Mesendoderm (in vitro differentiated cells): ENCODE measurements at regions not wholly inside any gene's neighbourhood (a gene's known extent, or its start where the extent isn't known, plus 50 kb on each side); places are given as distances from the start of the nearest gene placed in this dataset.

Experiments used
- DNase-seq: peaks from one replicate; pipeline ENCODE4 v3.0.0; 2013
- H2AK5ac ChIP-seq: 2 replicates; pipeline ENCODE4 v1.6.1; 2013; ENCODE audit warnings: low read length, inconsistent platforms
- H2BK120ac ChIP-seq: 2 replicates; pipeline ENCODE4 v1.6.1; 2013; ENCODE audit warnings: low read depth, mild to moderate bottlenecking, low read length, moderate library complexity, mixed read lengths
- H2BK15ac ChIP-seq: replicated peaks from 2 replicates; pipeline ENCODE4 v1.6.1; 2013; ENCODE audit warnings: low read depth, mild to moderate bottlenecking, moderate library complexity
- H2BK5ac ChIP-seq: 2 replicates; pipeline ENCODE4 v1.6.1; 2013; ENCODE audit warnings: low read length, inconsistent platforms
- H3K18ac ChIP-seq: 2 replicates; pipeline ENCODE4 v1.6.1; 2013; ENCODE audit warnings: mild to moderate bottlenecking, low read length, mixed read lengths
- H3K23ac ChIP-seq: one replicate; pipeline ENCODE4 v1.6.1; 2013; ENCODE audit warnings: low read length
- H3K27ac ChIP-seq: 2 replicates; pipeline ENCODE4 v1.5.1; 2013; ENCODE audit warnings: low read depth, mild to moderate bottlenecking, inconsistent platforms, low read length, moderate library complexity
- H3K27me3 ChIP-seq: 2 replicates; pipeline ENCODE4 v1.6.1; 2013; ENCODE audit warnings: low read length, control low read depth, mild to moderate bottlenecking, inconsistent platforms; ENCODE audit not compliant: insufficient read depth, poor library complexity
- H3K36me3 ChIP-seq: 2 replicates; pipeline ENCODE4 v1.6.1; 2013; ENCODE audit warnings: low read length, inconsistent platforms; ENCODE audit not compliant: control insufficient read depth, insufficient read depth
- H3K4ac ChIP-seq: one replicate; pipeline ENCODE4 v1.6.1; 2013; ENCODE audit warnings: low read depth, mild to moderate bottlenecking, low read length, moderate library complexity
- H3K4me1 ChIP-seq: 2 replicates; pipeline ENCODE4 v1.6.1; 2013; ENCODE audit warnings: low read depth, low read length, inconsistent platforms; ENCODE audit not compliant: control insufficient read depth
- H3K4me2 ChIP-seq: 2 replicates; pipeline ENCODE4 v1.6.1; 2013; ENCODE audit warnings: low read length
- H3K4me3 ChIP-seq: 2 replicates; pipeline ENCODE4 v1.5.1; 2013; ENCODE audit warnings: mild to moderate bottlenecking, low read length
- H3K56ac ChIP-seq: one replicate; pipeline ENCODE4 v1.6.1; 2013; ENCODE audit warnings: low read length
- H3K79me1 ChIP-seq: 2 replicates; pipeline ENCODE4 v1.6.1; 2013; ENCODE audit warnings: low read length, inconsistent platforms
- H3K79me2 ChIP-seq: 2 replicates; pipeline ENCODE4 v1.6.1; 2013; ENCODE audit warnings: mild to moderate bottlenecking, low read length; ENCODE audit not compliant: control insufficient read depth, insufficient read depth
- H3K9ac ChIP-seq: 2 replicates; pipeline ENCODE4 v1.6.1; 2013; ENCODE audit warnings: low read length, inconsistent platforms
- H4K5ac ChIP-seq: one replicate; pipeline ENCODE4 v1.6.1; 2013; ENCODE audit warnings: low read length
- H4K8ac ChIP-seq: one replicate; pipeline ENCODE4 v1.6.1; 2013; ENCODE audit warnings: low read depth, mild to moderate bottlenecking, control low read depth, low read length, moderate library complexity
- WGBS: extraction: QIAGEN DNeasy Blood & Tissue Kit; methylation state at CpG from one replicate; pipeline ENCODE4 v1.1.7; 2013; ENCODE audit warnings: low lambda C conversion rate, missing lambda C conversion rate; ENCODE audit not compliant: insufficient coverage; ENCODE audit errors: extremely low coverage; 5-methylcytosine and 5-hydroxymethylcytosine counted together

DNA sequence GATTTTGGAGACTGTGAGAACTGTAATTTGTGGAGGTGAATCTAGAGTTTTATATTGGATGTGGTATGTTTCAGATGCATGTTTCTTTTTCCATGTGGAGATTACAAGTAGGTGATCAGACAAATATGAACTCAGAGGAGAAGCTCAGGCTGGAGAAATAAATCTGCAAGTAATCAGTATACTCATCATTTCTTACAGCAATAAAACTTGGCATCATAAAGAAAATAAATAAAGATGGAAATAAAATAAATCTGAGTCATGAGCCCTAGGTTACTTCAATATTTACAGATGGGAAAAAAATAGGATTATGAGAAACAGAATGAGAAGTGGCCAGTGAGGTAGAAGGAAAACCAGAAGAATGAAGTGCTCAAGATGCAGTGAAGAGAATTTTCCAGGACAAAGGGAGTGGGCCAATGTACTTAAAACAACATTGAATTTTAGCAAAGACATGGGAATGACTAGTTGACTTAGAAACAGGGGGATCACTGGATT, 453.8 kb downstream of the DSC3 start:
- H3K18ac ChIP-seq = no peak overlapping the region
- no peaks in the 10 kb centered on the region for H3K27me3 ChIP-seq
- H4K8ac ChIP-seq = no peak overlapping the region
- peak overlapping the region; percentile 36 for H2BK15ac ChIP-seq
- H3K79me1 ChIP-seq = no peaks in the 10 kb centered on the region
- H2BK120ac ChIP-seq = no peak overlapping the region
- H3K4me1 ChIP-seq = no peaks in the 10 kb centered on the region
- H3K23ac ChIP-seq = no peak overlapping the region
- no peak overlapping the region for H2AK5ac ChIP-seq
- H3K4me3 ChIP-seq = no peak overlapping the region
- H3K56ac ChIP-seq = no peak overlapping the region
- DNase-seq = no peak
- no peak overlapping the region for H4K5ac ChIP-seq
- no peak overlapping the region for H3K4me2 ChIP-seq
- H3K79me2 ChIP-seq = no peaks in the 10 kb centered on the region
- no peak overlapping the region for H2BK5ac ChIP-seq
- no peak overlapping the region for H3K4ac ChIP-seq
- no peaks in the 10 kb centered on the region for H3K36me3 ChIP-seq
- H3K9ac ChIP-seq = no peak overlapping the region
- no peak overlapping the region for H3K27ac ChIP-seq

DNA sequence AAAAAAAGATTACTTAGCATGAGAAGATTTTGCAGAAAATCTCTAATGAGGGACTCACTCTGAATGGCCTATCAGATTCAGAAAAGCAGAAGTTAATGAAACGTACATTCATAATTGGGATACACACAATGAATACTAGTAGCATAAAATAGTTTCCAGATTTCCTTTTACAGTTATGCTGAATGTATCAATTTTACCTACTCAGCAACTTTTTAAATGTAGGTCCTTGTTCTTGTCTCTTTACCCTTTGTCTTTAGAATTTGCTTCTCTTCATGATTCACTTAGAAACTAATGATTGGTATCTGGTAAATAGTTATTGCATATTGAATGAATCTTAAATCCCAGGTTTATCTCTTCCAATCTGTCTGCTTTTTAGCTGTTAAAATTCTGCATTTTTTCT, 458.8 kb downstream of the DSC3 start:
- no peaks in the 10 kb centered on the region for H3K27me3 ChIP-seq
- H3K4me2 ChIP-seq = no peak overlapping the region
- no peaks in the 10 kb centered on the region for H3K4me1 ChIP-seq
- H3K79me1 ChIP-seq = no peaks in the 10 kb centered on the region
- H3K18ac ChIP-seq = no peak overlapping the region
- DNase-seq = no peak
- H2BK15ac ChIP-seq = no peak overlapping the region
- H4K8ac ChIP-seq = no peak overlapping the region
- H3K23ac ChIP-seq = no peak overlapping the region
- no peak overlapping the region for H2AK5ac ChIP-seq
- no peak overlapping the region for H2BK120ac ChIP-seq
- no peak overlapping the region for H3K27ac ChIP-seq
- H3K9ac ChIP-seq = no peak overlapping the region
- no peak overlapping the region for H2BK5ac ChIP-seq
- no peak overlapping the region for H3K4ac ChIP-seq
- WGBS = no CpG with 5 or more reads among the region's 1 CpG
- H3K4me3 ChIP-seq = no peak overlapping the region
- H4K5ac ChIP-seq = peak overlapping the region; percentile 49
- no peak overlapping the region for H3K56ac ChIP-seq
- H3K79me2 ChIP-seq = no peaks in the 10 kb centered on the region
- H3K36me3 ChIP-seq = no peaks in the 10 kb centered on the region

DNA sequence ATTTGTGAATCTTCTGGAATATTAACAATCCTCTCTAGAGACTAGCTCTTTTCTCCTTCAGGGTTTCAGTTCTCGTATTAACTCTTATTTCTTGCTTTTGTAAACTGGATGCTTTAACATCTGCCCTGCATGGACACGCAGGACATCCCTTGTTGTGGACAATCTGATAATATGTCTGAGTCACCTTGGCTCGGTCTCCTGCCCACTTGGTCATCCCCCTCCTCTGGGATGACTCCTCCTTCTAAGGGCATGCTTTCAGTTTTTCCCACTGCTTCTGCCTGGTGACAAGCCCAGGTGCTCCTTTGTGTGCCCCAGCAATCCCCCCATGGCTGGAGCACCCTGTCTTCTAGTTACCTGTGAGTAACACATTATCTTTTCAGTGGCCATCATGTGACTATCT, 460.5 kb downstream of the DSC3 start:
- WGBS = no CpG with 5 or more reads among the region's 3 CpGs

DNA sequence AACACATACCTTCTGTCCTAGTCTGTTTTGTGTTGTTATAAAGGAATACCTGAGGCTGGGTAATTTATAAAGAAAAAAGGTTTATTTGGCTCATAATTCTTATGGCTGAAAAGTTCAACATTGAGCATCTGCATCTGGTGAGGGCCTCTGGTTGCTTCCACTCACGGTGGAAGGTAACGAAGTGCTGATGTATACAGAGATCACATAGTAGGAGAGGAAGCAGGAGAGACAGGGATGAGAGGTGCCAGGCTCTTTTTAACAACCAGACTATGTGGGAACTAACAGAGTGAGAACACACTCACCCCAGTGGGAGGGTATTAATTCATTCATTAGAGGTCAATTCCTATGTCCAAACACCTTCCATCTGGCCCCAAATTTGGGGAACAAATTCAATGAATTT, 463.8 kb downstream of the DSC3 start:
- H3K4me2 ChIP-seq = no peak overlapping the region
- no peak overlapping the region for H3K27ac ChIP-seq
- H3K9ac ChIP-seq = no peak overlapping the region
- no peak overlapping the region for H2AK5ac ChIP-seq
- no peak overlapping the region for H2BK120ac ChIP-seq
- no peaks in the 10 kb centered on the region for H3K36me3 ChIP-seq
- no peaks in the 10 kb centered on the region for H3K4me1 ChIP-seq
- H2BK5ac ChIP-seq = no peak overlapping the region
- H3K56ac ChIP-seq = no peak overlapping the region
- no peak overlapping the region for H4K5ac ChIP-seq
- no peak overlapping the region for H3K23ac ChIP-seq
- no peak overlapping the region for H4K8ac ChIP-seq
- H3K79me1 ChIP-seq = no peaks in the 10 kb centered on the region
- peak; percentile 47 for DNase-seq
- H3K18ac ChIP-seq = no peak overlapping the region
- no CpG with 5 or more reads among the region's 2 CpGs for WGBS
- H3K79me2 ChIP-seq = no peaks in the 10 kb centered on the region
- H3K27me3 ChIP-seq = no peaks in the 10 kb centered on the region
- H2BK15ac ChIP-seq = no peak overlapping the region
- H3K4ac ChIP-seq = no peak overlapping the region
- no peak overlapping the region for H3K4me3 ChIP-seq

More for the DNA sequence above, 460.5 kb downstream of the DSC3 start:
- Histone ChIP-seq H3K79me2 (no peaks in the 10 kb centered on the region), H4K8ac (no peak overlapping the region), H3K4me2 (no peak overlapping the region), H2BK15ac (no peak overlapping the region), H4K5ac (no peak overlapping the region), H3K18ac (no peak overlapping the region), H3K27me3 (no peaks in the 10 kb centered on the region), H3K23ac (no peak overlapping the region), H3K79me1 (no peaks in the 10 kb centered on the region), H3K9ac (no peak overlapping the region), H2AK5ac (no peak overlapping the region), H3K27ac (no peak overlapping the region), H3K56ac (no peak overlapping the region), H3K4me3 (no peak overlapping the region), H3K4me1 (no peaks in the 10 kb centered on the region), H2BK5ac (no peak overlapping the region), H2BK120ac (no peak overlapping the region), H3K4ac (no peak overlapping the region), H3K36me3 (no peaks in the 10 kb centered on the region)
- no peak for DNase-seq

DNA sequence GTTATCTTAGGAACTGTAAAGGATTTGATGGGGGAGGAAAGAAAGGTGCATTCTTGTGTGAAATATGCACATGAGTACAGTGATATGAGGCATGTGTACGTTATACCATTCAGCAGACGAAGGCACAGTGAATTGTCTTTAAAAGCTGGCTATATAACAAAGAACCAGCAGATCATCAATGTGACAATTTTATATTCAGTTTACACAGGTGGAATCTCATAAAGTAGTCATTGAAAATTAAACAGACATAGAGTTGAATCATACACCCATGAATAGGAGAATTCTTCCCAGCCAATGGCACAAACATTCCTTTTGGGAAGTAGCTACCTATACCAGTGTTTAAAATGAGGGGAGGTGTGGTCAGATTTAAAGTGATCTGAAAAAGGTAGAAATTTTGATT, 470.3 kb downstream of the DSC3 start:
- DNase-seq = no peak
- H2AK5ac ChIP-seq = no peak overlapping the region
- no peaks in the 10 kb centered on the region for H3K79me2 ChIP-seq
- H2BK5ac ChIP-seq = no peak overlapping the region
- no peak overlapping the region for H2BK120ac ChIP-seq
- no peak overlapping the region for H3K56ac ChIP-seq
- H4K5ac ChIP-seq = no peak overlapping the region
- no peaks in the 10 kb centered on the region for H3K4me1 ChIP-seq
- H3K4me3 ChIP-seq = no peak overlapping the region
- H3K36me3 ChIP-seq = no peaks in the 10 kb centered on the region
- H3K27me3 ChIP-seq = no peaks in the 10 kb centered on the region
- no peak overlapping the region for H3K27ac ChIP-seq
- H3K4ac ChIP-seq = no peak overlapping the region
- no peak overlapping the region for H2BK15ac ChIP-seq
- H3K9ac ChIP-seq = no peak overlapping the region
- no peak overlapping the region for H3K23ac ChIP-seq
- H4K8ac ChIP-seq = no peak overlapping the region
- H3K18ac ChIP-seq = no peak overlapping the region
- H3K79me1 ChIP-seq = no peaks in the 10 kb centered on the region
- WGBS = no CpG with 5 or more reads among the region's 2 CpGs
- no peak overlapping the region for H3K4me2 ChIP-seq

DNA sequence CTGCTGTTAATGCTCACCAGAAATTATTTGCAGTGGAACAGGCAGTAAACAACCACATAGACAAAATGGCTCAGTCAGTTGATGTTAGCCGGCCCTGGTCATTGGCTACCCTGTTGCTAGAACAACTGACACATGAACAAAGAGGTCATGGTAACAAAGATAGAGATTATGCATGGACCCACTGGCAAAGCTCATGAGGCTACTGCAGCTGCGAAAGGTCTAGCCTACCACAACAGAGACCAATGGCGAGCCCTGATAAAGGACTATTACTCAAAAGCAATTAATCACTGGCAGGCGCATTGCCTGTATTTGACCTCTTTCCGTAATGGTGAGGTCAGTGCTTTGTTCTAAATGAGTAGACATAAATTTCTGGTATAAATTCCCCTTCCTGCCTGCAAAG, 474.2 kb downstream of the DSC3 start:
- H3K79me2 ChIP-seq = no peaks in the 10 kb centered on the region
- no peak overlapping the region for H2BK5ac ChIP-seq
- WGBS = no CpG with 5 or more reads among the region's 5 CpGs

More for the DNA sequence above, 474.2 kb downstream of the DSC3 start:
- Histone ChIP-seq H3K36me3 (no peaks in the 10 kb centered on the region), H4K5ac (no peak overlapping the region), H2AK5ac (no peak overlapping the region), H3K27me3 (no peaks in the 10 kb centered on the region), H4K8ac (no peak overlapping the region), H2BK120ac (no peak overlapping the region), H3K18ac (no peak overlapping the region), H3K9ac (no peak overlapping the region), H2BK15ac (no peak overlapping the region), H3K79me1 (no peaks in the 10 kb centered on the region), H3K23ac (no peak overlapping the region), H3K4me1 (no peaks in the 10 kb centered on the region), H3K4me3 (no peak overlapping the region), H3K27ac (no peak overlapping the region), H3K56ac (no peak overlapping the region), H3K4ac (no peak overlapping the region), H3K4me2 (no peak overlapping the region)
- DNase-seq = no peak
